H1 (cell line): ENCODE measurements at regions not wholly inside any gene's neighbourhood (a gene's known extent, or its start where the extent isn't known, plus 50 kb on each side); places are given as distances from the start of the nearest gene placed in this dataset.

Experiments
- ATF3 ChIP-seq: IDR thresholded peaks from 2 replicates; pipeline ENCODE4 v1.6.1; 2011; ENCODE audit warnings: low read depth, mild to moderate bottlenecking, low read length; ENCODE audit not compliant: insufficient read depth
- CBX8 ChIP-seq: fragments of 300-800, 300-1000 bp; sonication (generic); IDR thresholded peaks from 2 replicates; pipeline ENCODE4 v1.7.1; 2016; ENCODE audit warnings: low read depth, low read length, borderline replicate concordance
- CHD7 ChIP-seq: fragments of 300-600 bp; sonication (generic); IDR thresholded peaks from 2 replicates; pipeline ENCODE4 v1.7.1; 2012; ENCODE audit warnings: low read length, moderate library complexity, mild to moderate bottlenecking, inconsistent platforms; ENCODE audit not compliant: insufficient replicate concordance
- GABPA ChIP-seq: IDR thresholded peaks from 2 replicates; pipeline ENCODE4 v1.6.1; 2011; ENCODE audit warnings: mild to moderate bottlenecking, low read length, moderate library complexity, borderline replicate concordance; ENCODE audit not compliant: insufficient read depth
- GTF2F1 ChIP-seq: IDR thresholded peaks from 2 replicates; pipeline ENCODE4 v1.6.1; 2012; ENCODE audit warnings: low read depth, low read length, improper control_type of control experiment, borderline replicate concordance
- MAFK ChIP-seq: IDR thresholded peaks from 2 replicates; pipeline ENCODE4 v1.6.1; 2012; ENCODE audit warnings: low read depth, mild to moderate bottlenecking, improper control_type of control experiment, low read length
- RFX5 ChIP-seq: IDR thresholded peaks from 2 replicates; pipeline ENCODE4 v1.6.1; 2011; ENCODE audit warnings: low read depth, low read length, improper control_type of control experiment, borderline replicate concordance
- TAF7 ChIP-seq: optimal IDR thresholded peaks from 2 replicates; pipeline ENCODE3; 2011; ENCODE audit warnings: low read depth, mild to moderate bottlenecking, inconsistent platforms, low read length, moderate library complexity, borderline replicate concordance

- TF ChIP-seq CHD7 (no peak), ATF3 (no peak), CBX8 (no peak), TAF7 (no peak), GABPA (no peak), GTF2F1 (no peak), MAFK (no peak), RFX5 (no peak)
These were observed 199.0 kb downstream of the ENGASE start (continued) for GRCh38 chr17:79273660-79274059.
